HUDEP-2 (cell line): ENCODE measurements at regions not wholly inside any gene's neighbourhood (a gene's known extent, or its start where the extent isn't known, plus 50 kb on each side); places are given as distances from the start of the nearest gene placed in this dataset.
"Not testable (repeated sequence)": the region's sequence is repeated elsewhere in the genome, so short reads cannot be mapped to it uniquely, and the experiment has no call there.

Experiments
- DNase-seq, 76 experiments: peaks; one replicate each; lab custom pipeline; 2025; ENCODE audit not compliant: unreplicated experiment in 76 of 76; lab: John Stamatoyannopoulos, UW

DNA sequence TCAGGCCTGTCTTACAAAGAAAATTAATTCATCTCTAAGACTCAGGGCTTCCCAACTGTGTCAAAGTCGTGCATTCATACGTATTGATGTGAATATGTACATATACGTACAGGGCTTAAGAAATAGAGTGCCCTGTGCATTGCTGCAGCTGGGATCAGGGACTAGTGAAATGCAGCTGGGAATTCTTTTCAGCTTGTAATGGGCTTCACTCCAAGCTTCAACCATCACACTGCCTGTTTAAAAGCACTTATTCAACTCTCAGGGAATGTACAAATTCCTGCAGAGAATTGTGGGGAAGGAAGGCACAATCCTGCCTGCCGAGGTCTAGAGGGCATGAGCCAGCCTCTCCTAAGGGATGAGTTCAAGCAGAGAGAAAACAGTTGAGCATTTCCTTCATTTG is 59.6 kb upstream of the MAN2A1 start:
- DNase-seq = no peak

DNA sequence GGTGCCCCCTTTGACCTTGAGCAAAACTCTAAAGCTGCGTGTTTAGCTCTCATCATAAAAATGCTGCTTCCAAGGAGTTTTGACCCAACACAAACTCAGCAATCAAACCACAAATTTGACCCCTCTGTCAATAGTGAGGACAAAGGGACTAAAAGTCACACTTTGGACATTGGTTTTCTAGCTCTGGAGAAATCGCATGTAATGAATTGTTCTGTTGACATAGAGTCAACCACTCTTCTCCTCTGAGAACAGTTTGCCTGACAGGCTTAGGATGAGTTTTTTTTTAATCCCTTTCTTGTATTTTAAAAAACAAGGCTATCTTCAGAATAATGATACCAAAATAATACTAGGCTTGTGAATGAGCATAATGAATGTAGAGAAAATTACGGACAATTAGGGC is 61.1 kb upstream of the MAN2A1 start:
- no peak for DNase-seq

GRCh38 chr5:109621266-109621665 is 68.5 kb upstream of the MAN2A1 start:
- DNase-seq = not testable (repeated sequence)

DNA sequence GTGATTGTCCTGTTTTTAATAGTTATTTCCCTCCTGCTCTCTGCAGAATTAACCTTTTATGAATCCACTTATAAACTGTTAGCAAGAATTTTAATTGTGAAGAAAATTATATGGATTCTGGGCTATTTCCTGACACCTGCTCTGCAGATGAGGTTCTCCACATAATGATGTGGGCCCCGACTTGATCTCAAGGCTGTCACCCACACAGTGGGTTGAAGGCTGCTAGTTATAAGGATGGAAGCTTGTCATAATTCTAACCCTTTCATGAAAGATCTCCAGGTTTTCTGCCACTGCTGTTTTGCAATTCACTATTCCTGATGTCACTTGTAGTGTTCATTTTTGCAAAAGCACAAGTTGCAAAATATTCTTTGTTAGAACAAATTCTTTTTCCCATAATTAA is 69.1 kb upstream of the MAN2A1 start:
- DNase-seq = no peak

DNA sequence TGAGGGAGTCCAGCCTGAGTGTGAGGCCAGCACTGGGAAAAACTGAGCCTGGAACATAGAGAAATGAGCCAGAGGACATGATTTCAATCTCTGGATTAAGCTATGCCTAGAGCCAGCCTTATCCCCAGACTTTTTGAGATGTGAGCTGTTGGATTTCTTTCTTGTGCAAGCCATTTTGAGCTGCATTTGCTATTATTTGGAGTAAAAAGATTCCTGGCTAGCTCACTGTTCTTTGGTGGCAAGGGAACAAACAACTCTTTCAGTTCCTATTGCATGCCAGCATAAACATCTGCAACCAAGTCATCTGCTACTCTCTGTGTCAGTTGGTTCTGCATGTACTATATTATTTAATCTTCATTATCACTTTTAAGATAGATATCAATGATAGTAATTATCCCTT is 70.1 kb upstream of the MAN2A1 start:
- no peak for DNase-seq

GRCh38 chr5:109619021-109619460 is 70.7 kb upstream of the MAN2A1 start:
- DNase-seq = no peak

- DNase-seq = peak in 7 of 76 experiments; percentile 1 to 18 (median 5)
Measured at GRCh38 chr5:109614981-109615380, 74.7 kb upstream of the MAN2A1 start.

DNA sequence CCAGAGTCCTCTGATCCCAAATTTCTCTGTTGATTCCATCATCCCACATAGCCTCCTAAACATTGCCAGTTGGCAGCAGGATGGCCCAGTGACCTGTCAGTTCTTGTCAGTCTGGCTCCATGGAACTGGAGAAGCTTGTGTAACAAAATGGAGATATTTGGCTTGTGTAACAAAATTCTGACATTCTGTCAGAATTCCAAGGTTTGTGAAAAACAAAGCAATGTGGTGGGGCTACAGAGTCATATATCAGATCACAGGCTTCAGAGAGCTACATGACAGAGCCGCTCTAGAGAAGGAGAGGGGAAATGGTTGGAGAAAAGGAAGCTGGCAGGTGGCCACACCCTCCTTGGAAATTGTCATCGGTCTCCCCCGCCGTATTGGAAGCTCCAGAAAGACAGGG is 75.4 kb upstream of the MAN2A1 start:
- DNase-seq = no peak

DNA sequence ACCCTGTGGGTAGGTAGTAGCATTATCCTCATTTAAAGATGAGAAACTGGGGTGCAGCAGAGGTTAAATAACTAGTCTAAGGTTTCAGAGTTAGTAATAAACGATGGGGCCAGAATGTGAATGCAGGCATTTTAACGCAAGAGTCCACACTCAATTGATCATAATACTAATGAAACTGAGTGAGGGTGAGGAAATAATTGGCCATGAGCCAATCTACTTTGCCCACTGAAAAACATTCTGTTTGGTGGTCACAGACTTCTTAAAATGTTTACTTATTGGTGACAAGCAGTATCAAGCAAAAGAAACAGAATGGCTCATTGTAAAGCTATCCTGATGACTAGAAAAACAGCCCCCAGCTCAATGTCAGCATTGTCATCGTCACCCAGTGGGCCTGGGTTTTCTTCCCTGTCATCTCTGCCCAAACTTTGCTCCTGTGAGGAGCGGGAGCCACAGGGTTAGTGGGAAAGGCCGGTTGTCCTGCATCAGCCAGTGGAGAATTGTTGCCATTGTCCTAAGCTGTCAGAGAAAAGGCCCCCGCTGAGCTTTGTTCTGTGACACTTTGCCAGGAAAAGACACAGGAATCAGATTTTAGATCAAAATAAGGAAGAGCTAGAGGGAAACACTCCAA is 77.3 kb upstream of the MAN2A1 start:
- DNase-seq = no peak

GRCh38 chr5:109611505-109611904 is 78.2 kb upstream of the MAN2A1 start:
- DNase-seq = no peak

GRCh38 chr5:109611061-109611460 is 78.7 kb upstream of the MAN2A1 start:
- no peak for DNase-seq

- no peak for DNase-seq
Measured at GRCh38 chr5:109610581-109610980, 79.1 kb upstream of the MAN2A1 start.

- DNase-seq = no peak
Measured at GRCh38 chr5:109605207-109605730, 84.5 kb upstream of the MAN2A1 start.

- no peak for DNase-seq
Measured at GRCh38 chr5:109604758-109605157, 85.0 kb upstream of the MAN2A1 start.

DNA sequence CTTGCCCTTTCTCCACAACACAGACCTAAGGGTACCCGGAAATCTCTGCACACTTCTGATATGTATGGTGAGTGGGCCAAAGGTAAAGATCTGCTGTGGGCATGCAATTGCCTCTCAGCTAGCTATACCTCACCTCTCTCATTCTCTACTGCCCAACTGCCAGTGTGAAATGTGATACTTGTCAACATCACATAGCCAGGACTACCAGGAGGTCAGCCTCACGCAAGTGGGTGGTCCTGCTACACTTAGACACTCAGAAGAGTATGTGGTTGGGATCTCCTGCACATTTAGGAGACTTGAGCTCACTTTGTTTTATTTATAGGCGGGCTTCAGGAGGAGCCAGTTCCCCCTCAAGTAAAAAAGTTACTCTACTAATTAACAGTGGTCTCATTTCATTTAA is 88.0 kb upstream of the MAN2A1 start:
- DNase-seq = no peak

GRCh38 chr5:109597893-109598292 is 91.8 kb upstream of the MAN2A1 start:
- no peak for DNase-seq

GRCh38 chr5:109594217-109594616 is 95.5 kb upstream of the MAN2A1 start:
- no peak for DNase-seq

DNA sequence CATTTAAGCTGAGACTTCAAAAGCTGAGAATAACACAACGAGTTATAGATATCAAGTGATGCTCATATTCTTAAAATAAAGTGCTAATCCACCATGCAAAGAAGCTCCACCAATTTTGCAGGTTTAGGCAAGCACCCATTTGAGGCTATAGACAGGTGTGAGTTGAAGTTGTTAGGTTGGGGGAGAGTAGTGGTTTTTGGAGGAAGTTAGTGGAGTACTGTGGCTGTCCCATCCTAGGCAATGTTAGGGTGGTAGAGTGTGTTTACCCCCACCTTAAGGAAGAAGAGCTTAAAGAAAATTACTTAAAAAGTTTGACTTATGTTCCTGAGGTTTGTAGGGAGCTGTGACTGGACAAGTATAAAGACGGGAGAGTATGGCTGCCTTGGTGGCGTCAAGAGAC is 98.9 kb upstream of the MAN2A1 start:
- DNase-seq = no peak

GRCh38 chr5:109589986-109590385 is 99.7 kb upstream of the MAN2A1 start:
- no peak for DNase-seq

DNA sequence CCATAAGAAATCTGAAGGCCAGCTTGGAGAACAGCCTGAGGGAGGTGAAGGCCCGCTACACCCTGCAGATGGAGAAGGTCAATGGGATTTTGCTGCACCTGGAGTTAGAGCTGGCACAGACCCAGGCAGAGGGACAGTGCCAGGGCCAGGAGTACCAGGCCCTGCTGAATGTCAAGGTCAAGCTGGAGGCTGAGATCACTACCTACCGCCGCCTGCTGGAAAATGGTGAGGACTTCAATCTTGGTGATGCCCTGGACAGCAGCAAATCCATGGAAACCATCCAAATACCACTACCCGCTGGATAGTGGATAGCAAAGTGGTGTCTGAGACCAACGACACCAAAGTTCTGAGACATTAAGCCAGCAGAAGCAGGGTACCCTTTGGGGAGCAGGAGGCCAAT is 100.5 kb upstream of the MAN2A1 start:
- no peak for DNase-seq

DNA sequence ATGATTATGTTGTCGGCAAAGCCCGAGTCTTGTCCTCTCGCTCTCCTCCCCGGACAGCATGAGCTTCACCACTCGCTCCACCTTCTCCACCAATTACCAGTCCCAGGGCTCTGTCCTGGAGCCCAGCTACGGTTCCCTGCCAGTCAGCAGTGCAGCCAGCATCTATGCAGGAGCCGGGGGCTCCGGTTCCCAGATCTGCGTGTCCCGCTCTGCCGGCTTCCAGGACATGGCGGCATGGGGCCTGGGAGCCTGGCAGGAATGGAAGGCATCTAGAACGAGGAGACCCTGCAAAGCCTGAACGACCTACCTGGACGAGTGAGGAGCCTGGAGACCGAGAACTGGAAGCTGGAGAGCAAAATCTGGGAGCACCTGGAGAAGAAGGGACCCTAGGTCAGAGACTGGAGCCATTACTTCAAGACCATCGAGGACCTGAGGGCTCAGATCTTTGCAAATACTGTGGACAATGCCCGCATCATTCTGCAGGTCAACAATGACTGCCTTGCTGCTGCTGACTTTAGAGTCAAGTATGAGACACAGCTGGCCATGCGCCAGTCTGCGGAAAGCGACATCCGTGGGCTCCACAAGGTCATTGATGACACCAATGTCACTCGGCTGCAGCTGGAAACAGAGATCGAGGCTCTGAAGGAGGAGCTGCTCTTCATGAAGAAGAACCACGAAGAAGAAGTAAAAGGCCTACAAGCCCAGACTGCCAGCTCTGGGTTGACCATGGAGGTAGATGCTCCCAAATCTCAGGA is 101.3 kb upstream of the MAN2A1 start:
- DNase-seq = no peak

GRCh38 chr5:109584986-109585599 is 104.6 kb upstream of the MAN2A1 start:
- DNase-seq = no peak
